HG02943 (cell line): ENCODE measurements at regions not wholly inside any gene's neighbourhood (a gene's known extent, or its start where the extent isn't known, plus 50 kb on each side); places are given as distances from the start of the nearest gene placed in this dataset.

Source experiments
- ATAC-seq: cut with Tn5 transposase; IDR thresholded peaks from one replicate; pipeline ENCODE4 v1.9.1; 2021; ENCODE audit warnings: mild to moderate bottlenecking, low read depth, moderate library complexity; ENCODE audit not compliant: unreplicated experiment

- no peak for ATAC-seq
These were observed 51.8 kb upstream of the ARX start for GRCh38 chrX:25067271-25068172.

- ATAC-seq: no peak
These were observed 50.4 kb upstream of the ARX start for GRCh38 chrX:25066131-25066530.
